GM18498 (cell line): ENCODE measurements at regions not wholly inside any gene's neighbourhood (a gene's known extent, or its start where the extent isn't known, plus 50 kb on each side); places are given as distances from the start of the nearest gene placed in this dataset.

ENCODE experiments used
- ATAC-seq: cut with Tn5 transposase; IDR thresholded peaks from one replicate; pipeline ENCODE4 v1.9.1; 2021; ENCODE audit warnings: mild to moderate bottlenecking, moderate library complexity; ENCODE audit not compliant: unreplicated experiment

- no peak for ATAC-seq
These were observed 160.8 kb downstream of the FBXO8 start for GRCh38 chr4:174122705-174123104.

GRCh38 chr4:174120446-174121295, 162.8 kb downstream of the FBXO8 start:
- ATAC-seq, result no peak

- no peak for ATAC-seq
These were observed 163.6 kb downstream of the FBXO8 start for GRCh38 chr4:174119830-174120229.

GRCh38 chr4:174119051-174119450, 164.4 kb downstream of the FBXO8 start:
- no peak for ATAC-seq

- no peak for ATAC-seq
These were observed 165.3 kb downstream of the FBXO8 start for GRCh38 chr4:174118171-174118570.

GRCh38 chr4:174117445-174117844, 166.0 kb downstream of the FBXO8 start:
- ATAC-seq, result no peak

- ATAC-seq, result no peak
These were observed 167.4 kb downstream of the FBXO8 start for GRCh38 chr4:174116021-174116420.

GRCh38 chr4:174111422-174111821, 172.0 kb downstream of the FBXO8 start:
- no peak for ATAC-seq

GRCh38 chr4:174110180-174110579, 173.3 kb downstream of the FBXO8 start:
- ATAC-seq, result no peak

- no peak for ATAC-seq
These were observed 175.6 kb downstream of the FBXO8 start for GRCh38 chr4:174107746-174108354.

- ATAC-seq, result no peak
These were observed 178.3 kb downstream of the FBXO8 start for GRCh38 chr4:174105202-174105601.

- ATAC-seq, result no peak
These were observed 182.6 kb downstream of the FBXO8 start for GRCh38 chr4:174100910-174101309.

- no peak for ATAC-seq
These were observed 183.8 kb downstream of the FBXO8 start for GRCh38 chr4:174099712-174100111.

- no peak for ATAC-seq
These were observed 186.5 kb downstream of the FBXO8 start for GRCh38 chr4:174096999-174097398.

GRCh38 chr4:174096456-174096855, 187.0 kb downstream of the FBXO8 start:
- no peak for ATAC-seq

GRCh38 chr4:174091130-174091529, 192.3 kb downstream of the FBXO8 start:
- ATAC-seq, result no peak

- ATAC-seq, result no peak
These were observed 193.8 kb downstream of the FBXO8 start for GRCh38 chr4:174089711-174090110.

- no peak for ATAC-seq
These were observed 194.7 kb downstream of the FBXO8 start for GRCh38 chr4:174088795-174089194.

GRCh38 chr4:174086829-174087799, 196.4 kb downstream of the FBXO8 start:
- no peak for ATAC-seq

GRCh38 chr4:174084981-174085380, 198.5 kb downstream of the FBXO8 start:
- no peak for ATAC-seq

- no peak for ATAC-seq
These were observed 198.9 kb downstream of the FBXO8 start for GRCh38 chr4:174084542-174084941.
